ENCODE measurements at regions not wholly inside any gene's neighbourhood (a gene's known extent, or its start where the extent isn't known, plus 50 kb on each side); places are given as distances from the start of the nearest gene placed in this dataset.
A peak's percentile ranks its signal among the peaks of the same experiment; 100 is the strongest.
"Not testable (repeated sequence)": the region's sequence is repeated elsewhere in the genome, so short reads cannot be mapped to it uniquely, and the experiment has no call there.

DNA sequence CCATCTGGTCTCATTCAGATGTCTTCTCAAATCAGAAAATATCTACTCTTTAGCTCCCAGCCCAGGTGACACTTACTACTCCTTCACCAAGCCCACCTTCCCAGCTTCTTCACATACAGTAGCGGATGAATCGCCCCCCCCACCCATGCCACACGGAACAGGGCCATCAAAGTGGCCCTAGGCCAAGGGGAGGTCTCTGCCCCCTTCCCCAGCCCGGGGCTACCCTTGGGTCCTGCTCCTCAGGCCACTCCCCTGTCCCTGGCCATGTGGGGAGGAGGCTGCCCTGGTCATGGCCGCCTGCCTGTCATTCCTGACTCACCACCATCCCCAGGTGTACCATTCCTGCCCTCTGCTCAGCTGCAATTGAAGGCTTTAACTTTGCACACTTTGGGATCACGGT is 142.8 kb downstream of the NECTIN1 start:
- DNase-seq (ENCODE audit: missing footprints) (no peak), ATAC-seq (no peak)
- intact Hi-C loops (cut with DNase I), result no loop called here

DNA sequence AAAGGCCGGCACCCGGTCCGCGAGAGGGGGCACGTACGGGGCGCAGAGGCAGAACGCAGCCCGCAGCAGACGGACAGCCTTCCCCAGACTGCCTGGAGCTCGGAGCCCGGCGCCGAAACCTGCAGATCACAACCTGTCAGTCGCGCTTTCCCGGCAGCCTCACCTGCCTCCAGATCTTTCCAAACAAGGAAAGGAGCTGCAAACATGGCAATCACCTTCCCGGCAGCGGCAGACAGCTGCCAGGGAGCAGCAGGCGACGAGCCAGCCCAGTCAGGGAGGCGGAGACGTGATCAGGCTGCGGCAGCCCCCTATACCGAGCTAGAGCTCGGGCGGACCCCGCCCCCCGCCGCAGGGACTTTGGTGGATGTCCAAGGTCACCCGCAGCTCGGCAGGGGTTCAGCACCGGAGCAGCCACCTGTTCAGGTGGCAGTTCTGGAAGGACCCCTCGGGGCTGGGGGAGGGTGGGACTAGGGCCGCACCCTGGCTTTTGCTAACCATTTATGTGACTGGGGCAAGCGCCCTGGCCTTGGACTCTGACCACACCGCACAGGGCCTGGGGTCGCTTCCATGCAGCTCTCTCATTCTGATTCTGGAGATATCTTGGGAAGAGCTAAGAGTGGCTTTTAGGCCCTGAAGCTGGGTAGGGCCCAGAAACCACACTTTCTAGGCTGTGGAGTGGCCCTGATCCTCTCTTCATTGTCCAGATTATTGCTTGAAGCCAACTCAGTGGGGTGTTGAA is 143.8 kb downstream of the NECTIN1 start:
- no peak for DNase-seq (ENCODE audit: missing footprints)
- ATAC-seq, result no peak
- intact Hi-C loops (cut with DNase I), result no loop called here

DNA sequence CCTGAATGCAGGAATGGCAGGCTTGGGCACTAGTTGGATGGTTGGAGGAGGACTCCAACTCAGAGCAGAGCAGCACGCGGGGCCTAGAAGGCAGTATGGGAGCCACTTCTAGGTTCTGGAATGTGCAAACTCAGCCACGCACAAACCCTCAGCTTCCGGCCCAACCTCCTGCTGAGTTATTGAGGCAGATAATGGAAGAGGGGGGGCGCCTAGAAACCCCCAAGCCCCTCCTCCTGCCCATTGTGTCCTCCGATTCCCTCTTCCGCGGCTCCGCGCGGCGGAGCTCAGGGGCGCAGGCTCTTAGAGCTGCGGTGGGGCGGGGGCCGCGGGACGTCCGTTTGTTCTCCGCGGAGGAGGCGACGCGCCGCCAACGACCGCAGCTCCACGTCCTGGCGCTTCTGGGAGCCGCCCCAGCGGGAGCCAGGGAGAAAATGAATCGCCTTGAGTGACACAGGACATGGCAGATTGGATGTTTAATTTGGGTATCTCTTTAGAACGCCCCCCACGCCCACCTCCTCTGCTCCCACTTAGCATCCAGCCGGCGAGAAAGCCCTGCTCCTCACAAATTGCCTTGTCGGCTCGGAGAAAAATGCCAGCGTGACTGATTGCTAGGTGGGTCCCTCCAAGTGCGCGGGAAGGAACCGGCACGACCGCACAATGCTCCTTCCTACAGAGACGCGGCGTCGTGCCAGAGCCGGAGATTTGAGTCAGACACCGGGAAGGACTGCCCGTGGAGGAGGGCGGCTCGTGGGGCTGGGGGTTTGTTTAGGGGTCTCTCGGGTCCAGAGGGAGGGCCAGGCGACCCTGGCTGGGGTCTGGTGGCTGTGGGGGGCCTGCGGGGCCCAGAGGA is 144.6 kb downstream of the NECTIN1 start:
- ATAC-seq, result peak; percentile 31
- intact Hi-C loops (cut with DNase I), result no loop called here
- DNase-seq (ENCODE audit: missing footprints), result peak; percentile 80

DNA sequence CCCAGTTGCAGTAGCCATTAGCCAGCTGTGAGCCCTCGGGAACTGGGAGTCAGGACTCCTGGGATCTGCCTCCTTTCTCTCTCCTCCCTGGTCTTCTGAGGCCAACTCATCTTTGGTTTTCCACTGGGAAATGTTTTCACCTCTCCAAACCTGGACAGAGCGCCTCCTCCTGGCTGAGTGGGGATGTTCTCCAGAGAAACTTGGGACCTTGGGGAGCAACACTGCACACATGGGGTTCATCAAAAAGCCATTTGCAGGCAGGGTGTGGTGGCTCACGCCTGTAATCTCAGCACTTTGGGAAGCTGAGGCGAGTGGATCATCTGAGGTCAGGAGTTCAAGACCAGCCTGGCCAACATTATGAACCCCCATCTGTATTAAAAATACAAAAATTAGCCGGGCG is 145.4 kb downstream of the NECTIN1 start:
- no peak for DNase-seq (ENCODE audit: missing footprints)
- intact Hi-C loops (cut with DNase I), result no loop called here
- ATAC-seq, result no peak

DNA sequence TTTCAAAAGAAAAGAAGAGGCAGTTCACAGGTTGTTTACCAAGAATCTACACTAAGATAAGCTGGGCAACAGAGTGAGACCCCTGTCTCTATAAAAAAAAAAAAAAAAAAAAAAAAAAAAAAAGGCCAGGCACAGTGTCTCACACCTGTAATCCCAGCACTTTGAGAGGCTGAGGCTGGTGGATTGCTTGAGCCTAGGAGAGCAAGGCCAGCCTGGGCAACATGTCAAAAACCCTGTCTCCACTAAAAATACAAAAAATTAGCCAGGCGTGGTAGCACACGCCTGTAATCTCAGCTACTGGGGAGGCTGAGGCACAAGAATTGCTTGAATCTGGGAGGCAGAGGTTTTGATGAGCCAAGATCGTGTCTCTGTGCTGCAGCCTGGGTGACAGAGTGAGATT is 147.6 kb downstream of the NECTIN1 start:
- intact Hi-C loops (cut with DNase I); DNase-seq (ENCODE audit: missing footprints); ATAC-seq: not testable (repeated sequence)

DNA sequence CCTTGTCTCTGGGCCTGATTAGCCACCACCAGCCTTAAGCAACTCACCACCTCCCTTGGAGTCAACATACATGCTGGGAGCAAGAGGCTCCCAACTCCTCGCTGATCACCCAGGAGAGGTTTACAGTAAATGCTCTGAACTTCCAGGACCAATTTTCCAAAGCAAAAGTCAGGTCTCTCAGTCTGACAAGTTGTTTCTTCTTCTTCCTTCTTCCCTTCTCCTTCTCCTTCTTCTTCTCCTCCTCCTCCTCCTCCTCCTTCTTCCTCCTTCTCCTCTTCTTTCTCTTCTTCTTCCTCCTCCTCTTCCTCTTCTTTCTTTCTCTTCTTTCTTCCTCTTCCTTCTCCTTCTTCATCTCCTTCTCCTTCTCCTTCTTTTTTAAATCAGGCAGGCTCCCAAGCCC is 148.2 kb downstream of the NECTIN1 start:
- intact Hi-C loops (cut with DNase I), result no loop called here
- no peak for ATAC-seq
- DNase-seq (ENCODE audit: missing footprints), result no peak

DNA sequence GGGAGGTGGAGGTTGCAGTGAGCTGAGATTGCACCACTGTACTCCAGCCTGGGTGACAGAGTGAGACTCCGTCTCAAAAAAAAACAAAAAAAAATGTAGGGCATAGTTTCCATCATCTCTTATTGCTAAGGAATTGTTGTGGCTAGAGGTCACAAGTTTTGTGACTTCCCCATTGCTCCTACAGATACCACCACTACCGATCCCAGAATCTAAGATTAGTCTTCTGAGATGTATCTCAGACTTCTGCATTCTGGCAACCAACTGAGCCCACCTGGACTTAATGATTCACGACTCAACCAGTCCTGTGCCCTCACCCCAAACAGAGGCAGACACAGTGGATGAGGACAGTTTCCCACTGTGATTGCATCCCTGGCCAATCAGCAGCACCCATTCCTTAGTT is 148.9 kb downstream of the NECTIN1 start:
- intact Hi-C loops (cut with DNase I), result no loop called here

DNA sequence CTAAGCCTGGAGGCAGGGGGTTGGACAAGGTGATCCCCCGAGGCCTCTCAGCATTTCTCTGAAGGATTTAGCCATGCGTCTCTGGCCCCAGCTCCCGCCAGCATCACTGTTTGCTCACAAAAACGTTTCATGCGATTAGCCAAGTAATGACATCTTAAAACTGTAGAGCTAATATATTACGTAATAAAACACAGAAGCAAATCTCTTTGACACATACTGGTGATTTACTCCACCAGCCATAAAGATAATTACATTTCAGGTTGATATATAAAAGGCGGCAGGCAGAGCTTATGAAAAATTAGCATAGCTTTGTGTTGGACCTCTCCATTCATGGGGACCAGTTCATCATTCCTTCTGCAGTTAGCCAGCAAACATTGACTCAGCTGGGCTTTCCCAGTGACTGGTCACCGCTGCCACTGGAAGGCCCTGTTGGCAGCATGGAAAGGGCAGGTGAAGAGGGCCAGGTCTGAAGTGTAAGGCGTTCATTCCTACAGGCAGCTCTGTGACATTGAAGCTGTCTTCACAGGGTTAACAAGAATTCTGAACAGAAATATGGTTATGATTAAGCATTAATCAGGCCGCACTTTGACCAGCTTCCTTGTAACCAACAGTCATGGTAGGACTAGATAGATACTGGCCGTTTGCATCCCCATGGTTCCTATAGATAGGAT is 150.3 kb downstream of the NECTIN1 start:
- DNase-seq (ENCODE audit: missing footprints), result no peak
- intact Hi-C loops (cut with DNase I), result no loop called here
- no peak for ATAC-seq

More for the DNA sequence above, 148.9 kb downstream of the NECTIN1 start:
- ATAC-seq (no peak), DNase-seq (ENCODE audit: missing footprints) (no peak)

DNA sequence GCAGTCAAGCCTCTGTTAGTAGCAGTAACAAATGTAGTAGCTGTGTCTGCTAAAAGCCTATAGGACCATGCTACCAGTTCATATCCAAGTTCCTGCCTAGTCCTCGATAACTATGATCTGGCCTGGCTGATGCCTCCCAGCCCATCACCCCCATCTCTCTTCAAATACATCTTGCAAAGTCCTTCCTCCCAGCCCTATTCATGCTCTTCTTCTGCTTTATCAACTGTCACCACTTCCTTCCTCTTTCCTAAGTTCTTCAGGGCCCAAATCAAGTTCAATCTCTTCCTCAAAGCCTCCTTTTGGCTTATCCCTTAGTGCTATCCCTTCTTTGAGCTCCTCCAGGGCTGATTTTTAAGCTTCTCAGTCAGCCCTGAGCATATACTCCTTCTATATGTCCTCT is 150.9 kb upstream of the THY1 start:
- ATAC-seq (peak; percentile 65), DNase-seq (ENCODE audit: missing footprints) (no peak)
- intact Hi-C loops (cut with DNase I), result no loop called here

DNA sequence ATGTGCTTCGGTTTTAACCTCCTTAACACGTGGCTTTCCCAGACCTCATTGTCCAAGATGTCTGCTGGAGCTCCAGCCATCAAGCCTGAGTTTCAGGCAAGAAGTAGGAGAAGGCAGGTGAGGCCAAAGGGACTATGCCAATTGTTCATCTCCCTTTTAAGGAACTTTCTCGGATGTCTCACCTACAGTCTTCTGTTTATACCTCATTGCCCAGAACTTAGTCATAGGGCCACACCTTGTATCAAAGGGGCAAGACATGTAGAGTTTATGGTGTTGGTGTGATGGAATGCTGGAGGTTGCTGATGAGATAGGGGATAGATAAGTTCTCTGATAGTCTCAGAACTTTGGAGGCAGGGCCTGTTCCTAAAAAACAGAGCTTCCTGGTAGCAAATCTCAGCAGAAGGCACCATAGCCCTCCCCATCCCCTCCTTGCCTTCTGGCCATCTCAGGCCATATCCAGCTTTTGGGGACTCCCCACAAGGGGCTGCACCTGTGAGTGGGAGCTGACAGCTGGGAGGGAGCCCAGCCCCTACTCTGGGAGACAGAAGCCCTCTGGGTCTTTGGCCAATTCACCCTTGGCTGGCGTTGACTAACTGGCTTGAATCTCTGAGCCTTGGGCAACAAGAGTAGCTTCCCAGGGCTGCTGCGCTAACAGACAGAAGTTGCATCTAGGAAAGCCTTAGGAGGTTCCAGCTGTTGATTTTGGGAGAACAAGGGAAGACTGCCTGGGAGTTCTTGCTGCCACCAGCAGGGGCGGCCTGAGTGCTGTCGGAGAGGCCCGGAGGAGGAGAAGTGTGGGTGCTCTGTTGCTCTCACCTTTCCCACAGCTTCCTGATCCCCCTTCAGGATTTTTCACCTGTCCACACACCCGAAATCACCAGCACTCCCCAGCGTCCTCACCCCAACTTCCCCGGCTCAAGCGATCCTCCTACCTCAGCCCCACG is 149.8 kb upstream of the THY1 start:
- ATAC-seq, result no peak
- intact Hi-C loops (cut with DNase I), result no loop called here
- DNase-seq (ENCODE audit: missing footprints), result no peak

DNA sequence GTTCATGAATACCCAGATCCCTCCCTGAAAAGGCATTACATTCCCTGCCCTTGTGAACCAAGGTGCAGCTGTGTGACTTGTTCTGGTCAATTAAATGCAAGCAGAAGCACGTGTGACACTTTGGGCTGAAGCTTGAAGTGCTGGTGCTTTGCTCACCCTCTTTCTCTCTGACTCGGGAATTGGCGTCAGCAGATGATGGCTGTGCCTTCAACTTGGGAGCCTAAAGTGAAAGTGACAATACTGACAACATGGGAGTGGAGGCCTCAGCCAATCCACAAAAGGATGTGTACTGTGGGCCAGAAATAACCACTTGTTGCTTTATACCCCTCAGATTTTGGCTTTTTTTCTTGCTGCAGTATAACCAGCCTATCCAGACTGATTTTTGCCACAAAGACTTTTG is 148.3 kb upstream of the THY1 start:
- ATAC-seq (peak; percentile 49), DNase-seq (ENCODE audit: missing footprints) (no peak)
- intact Hi-C loops (cut with DNase I), result no loop called here

DNA sequence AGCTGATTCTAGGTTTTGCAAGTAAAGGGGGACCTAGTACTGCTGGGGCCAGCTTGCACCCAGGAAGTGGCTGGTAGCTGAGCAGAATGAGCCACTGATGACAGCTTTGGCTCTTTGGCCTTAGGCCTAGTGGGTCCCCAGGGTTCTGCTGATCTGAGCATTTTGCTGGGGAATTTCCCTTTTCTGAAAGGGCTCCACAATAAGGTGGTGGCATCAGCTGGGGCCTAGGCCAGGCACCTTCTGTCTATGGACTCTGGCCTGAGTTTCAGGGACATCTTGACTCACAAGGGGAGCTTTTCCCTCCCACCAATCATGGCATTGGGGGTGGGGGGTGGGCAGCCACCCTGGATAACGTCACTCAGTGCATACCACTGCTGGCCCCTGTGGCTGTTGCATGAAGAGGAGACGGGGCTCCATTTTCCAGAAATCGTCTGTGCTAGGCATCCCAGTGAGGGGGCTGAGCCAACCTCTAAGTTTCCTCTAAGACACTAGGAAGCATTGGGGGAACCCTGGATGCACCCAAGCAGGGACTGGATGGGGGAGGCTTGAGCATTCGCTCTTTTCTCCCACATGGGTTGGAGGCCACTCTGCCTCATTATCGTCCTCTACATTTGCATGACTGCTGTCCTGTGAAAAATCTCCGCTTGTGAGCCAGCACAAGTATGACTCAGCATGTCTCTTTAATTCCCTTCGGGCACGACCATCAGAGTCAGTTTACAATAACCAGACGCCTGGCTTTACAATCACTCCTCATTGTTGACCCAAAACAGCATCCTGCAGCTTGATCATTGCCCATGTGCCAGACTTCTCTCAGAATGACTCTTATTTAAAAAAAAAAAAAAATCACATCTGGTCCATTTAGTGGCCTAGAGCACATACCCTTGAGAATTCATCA is 145.0 kb upstream of the THY1 start:
- no peak for DNase-seq (ENCODE audit: missing footprints)
- peak; percentile 65 for ATAC-seq
- intact Hi-C loops (cut with DNase I), result no loop called here

DNA sequence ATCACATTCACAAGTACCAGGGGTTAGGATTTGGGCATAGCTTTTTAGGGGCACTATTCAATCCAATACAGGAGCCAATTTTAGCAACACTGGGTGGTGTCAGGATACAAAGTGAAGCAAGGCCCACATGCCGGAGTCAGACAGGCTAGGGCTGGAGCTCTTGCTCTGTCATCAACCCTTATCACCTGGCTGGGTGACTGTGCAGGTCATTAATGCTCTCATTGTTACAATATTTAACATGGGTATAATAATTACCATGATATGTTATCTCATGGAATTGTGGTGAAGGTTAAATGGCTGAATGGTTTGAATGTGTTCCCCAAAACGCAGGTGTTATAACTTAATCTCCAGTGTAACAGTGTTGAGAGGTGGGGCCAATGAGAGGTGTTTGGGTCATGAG is 143.3 kb upstream of the THY1 start:
- ATAC-seq, result no peak

DNA sequence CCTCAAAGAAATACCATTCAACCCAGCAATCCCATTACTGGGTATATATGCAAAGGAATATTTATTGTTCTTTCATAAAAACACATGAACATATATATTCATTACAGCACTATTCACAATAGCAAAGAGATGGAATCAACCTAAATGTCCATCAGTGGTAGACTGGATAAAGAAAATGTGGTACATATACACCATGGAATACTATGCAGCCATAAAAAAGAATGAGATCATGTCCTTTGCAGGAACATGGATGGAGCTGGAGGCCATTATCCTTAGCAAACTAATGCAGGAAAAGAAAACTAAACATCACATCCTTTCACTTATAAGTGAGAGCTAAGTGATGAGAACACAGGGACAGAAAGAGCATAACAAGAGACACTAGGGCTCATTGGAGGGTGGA is 142.7 kb upstream of the THY1 start:
- intact Hi-C loops (cut with DNase I); DNase-seq (ENCODE audit: missing footprints); ATAC-seq: not testable (repeated sequence)

More for the DNA sequence above, 143.3 kb upstream of the THY1 start:
- intact Hi-C loops (cut with DNase I), result no loop called here
- no peak for DNase-seq (ENCODE audit: missing footprints)

DNA sequence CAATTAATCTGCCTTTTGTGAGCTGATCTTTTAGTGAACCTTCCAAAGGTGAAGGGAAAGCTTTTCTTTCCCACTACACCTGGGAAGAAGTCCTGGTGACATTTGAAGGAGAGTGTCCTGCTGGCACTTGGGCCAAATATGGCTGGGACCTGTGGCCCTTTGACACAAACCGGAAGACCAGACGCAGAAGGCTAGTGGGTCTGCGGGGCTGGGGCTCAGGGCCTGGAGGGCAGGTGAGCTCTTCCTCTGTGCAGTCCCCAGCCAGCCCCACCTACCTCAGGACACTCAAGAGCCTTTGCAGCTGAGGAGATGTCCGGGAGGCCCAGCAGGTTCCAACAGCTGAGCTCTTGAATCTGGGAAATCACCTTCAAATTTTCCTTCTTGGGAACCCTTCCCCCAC is 138.0 kb upstream of the THY1 start:
- intact Hi-C loops (cut with DNase I), result no loop called here
- no peak for DNase-seq (ENCODE audit: missing footprints)
- no peak for ATAC-seq

DNA sequence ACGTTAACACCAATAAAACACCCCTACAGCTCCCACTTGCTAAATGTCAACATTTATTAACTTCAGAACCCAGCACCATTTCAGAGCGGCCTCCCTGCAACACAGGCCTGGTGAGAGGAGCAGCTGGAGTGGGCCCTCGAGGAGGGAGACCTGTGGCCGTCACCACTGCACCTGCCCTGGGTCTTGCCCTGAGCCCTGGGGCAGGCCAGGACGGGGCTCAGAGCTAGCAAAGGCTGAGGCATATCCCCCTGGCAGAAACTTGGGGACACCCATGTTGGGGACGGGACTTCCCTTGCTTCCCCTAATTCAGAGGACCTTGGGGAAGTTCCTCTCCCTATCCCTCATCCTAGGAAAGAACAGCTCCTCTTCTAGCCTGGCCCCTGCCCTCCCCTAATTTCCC is 137.3 kb upstream of the THY1 start:
- no peak for ATAC-seq
- intact Hi-C loops (cut with DNase I), result no loop called here
- DNase-seq (ENCODE audit: missing footprints), result no peak

DNA sequence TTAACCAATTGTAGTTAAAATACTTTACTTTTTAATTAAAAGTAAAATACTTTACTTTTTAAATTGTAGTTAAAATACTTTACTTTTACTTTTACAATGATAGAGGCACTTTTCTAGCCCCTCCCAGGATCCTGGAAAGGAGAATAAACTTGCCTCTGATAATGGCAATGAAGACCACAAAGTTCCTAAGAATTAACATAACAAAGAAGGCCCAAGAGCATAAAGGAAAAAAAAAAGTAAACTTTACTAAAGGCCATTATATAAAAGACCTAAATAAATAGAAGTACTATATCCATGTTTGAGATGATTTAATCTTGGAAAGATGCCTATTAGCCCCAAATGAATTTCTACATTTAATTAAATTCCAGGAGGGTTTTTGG is 129.1 kb upstream of the THY1 start:
- intact Hi-C loops (cut with DNase I), result no loop called here
- ATAC-seq (no peak), DNase-seq (ENCODE audit: missing footprints) (no peak)

Data from Right ventricle myocardium inferior (tissue), 1 donor.